ENCODE measurements at regions not wholly inside any gene's neighbourhood (a gene's known extent, or its start where the extent isn't known, plus 50 kb on each side); places are given as distances from the start of the nearest gene placed in this dataset.

GRCh38 chr5:17714186-17714585, 79.9 kb downstream of the TAF11L14 start:
- TF ChIP-seq PATZ1 (CRISPR knock-in tag; IDR thresholded peaks at IDR 0.05; ENCODE audit: borderline replicate concordance) (no peak), CSRNP3 (CRISPR knock-in tag; IDR thresholded peaks at IDR 0.05) (no peak)
